ENCODE measurements at regions not wholly inside any gene's neighbourhood (a gene's known extent, or its start where the extent isn't known, plus 50 kb on each side); places are given as distances from the start of the nearest gene placed in this dataset.

- no peak for TF ChIP-seq CTCF (IDR thresholded peaks at IDR 0.05)
- TF ChIP-seq POLR2A (IDR thresholded peaks at IDR 0.05) = no peak
- no peak for TF ChIP-seq EP300 (IDR thresholded peaks at IDR 0.05)
Observed at GRCh38 chr9:18009902-18010301, 431.0 kb downstream of the SH3GL2 start.

Data from tibial nerve (tissue), 4 donors.